ENCODE measurements at regions not wholly inside any gene's neighbourhood (a gene's known extent, or its start where the extent isn't known, plus 50 kb on each side); places are given as distances from the start of the nearest gene placed in this dataset.

GRCh38 chr2:120917886-120918285, 182.2 kb downstream of the GLI2 start:
- WGBS (ENCODE audit: insufficient coverage, insufficient read length), result no CpG with 5 or more reads among the region's 4 CpGs
- no peak overlapping the region for H3K4me3 ChIP-seq (ENCODE audit: low read length)
- no peaks in the 10 kb centered on the region for H3K27me3 ChIP-seq (ENCODE audit: control insufficient read depth, insufficient read depth, low read length)
- no peaks in the 10 kb centered on the region for H3K9me3 ChIP-seq (ENCODE audit: control insufficient read depth, insufficient read depth, low read length)
- 0 out of 2 replicates have a peak, but pooled peaks cover under 1% of the 10 kb centered on the region for H3K36me3 ChIP-seq (ENCODE audit: control insufficient read depth, insufficient read depth, low read length)
- no peak overlapping the region for H3K27ac ChIP-seq (ENCODE audit: low read length)
- DNase-seq (ENCODE audit: low read depth, low spot score), result no peak
- H3K4me1 ChIP-seq (ENCODE audit: control insufficient read depth, insufficient read depth, low read length), result peaks cover 4% of the 10 kb centered on the region; the same call in 1 of the 2 replicates

DNA sequence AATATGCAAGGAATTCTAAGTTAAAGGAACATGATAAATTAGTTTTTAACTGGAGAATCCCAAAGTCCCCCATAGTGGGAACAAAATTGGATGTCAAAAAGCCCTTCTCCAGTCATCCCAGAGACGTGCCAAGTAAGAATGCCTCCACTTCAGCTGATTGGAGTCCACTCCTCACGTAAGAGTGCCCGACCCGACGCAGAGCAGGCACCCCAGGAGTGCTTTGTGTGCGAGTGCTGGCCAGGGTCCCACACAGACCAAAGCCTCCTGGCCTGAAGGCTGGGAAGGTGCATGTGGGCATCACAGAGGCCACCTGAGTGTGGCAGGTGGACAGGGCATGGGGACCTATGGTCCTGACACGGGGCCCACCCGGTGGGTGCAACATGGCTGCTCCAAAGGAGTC, 183.5 kb downstream of the GLI2 start:
- WGBS (ENCODE audit: insufficient coverage, insufficient read length), result no CpG with 5 or more reads among the region's 8 CpGs
- no peaks in the 10 kb centered on the region for H3K9me3 ChIP-seq (ENCODE audit: control insufficient read depth, insufficient read depth, low read length)
- no peak for DNase-seq (ENCODE audit: low read depth, low spot score)
- H3K4me3 ChIP-seq (ENCODE audit: low read length), result no peak overlapping the region
- H3K4me1 ChIP-seq (ENCODE audit: control insufficient read depth, insufficient read depth, low read length), result peaks cover 4% of the 10 kb centered on the region
- no peak overlapping the region for H3K27ac ChIP-seq (ENCODE audit: low read length)
- no peaks in the 10 kb centered on the region for H3K27me3 ChIP-seq (ENCODE audit: control insufficient read depth, insufficient read depth, low read length)
- H3K36me3 ChIP-seq (ENCODE audit: control insufficient read depth, insufficient read depth, low read length), result peaks cover 7% of the 10 kb centered on the region; the same call in 1 of the 2 replicates

- WGBS (ENCODE audit: insufficient coverage, insufficient read length), result no CpG with 5 or more reads among the region's 19 CpGs
- no peak for DNase-seq (ENCODE audit: low read depth, low spot score)
- H3K27ac ChIP-seq (ENCODE audit: low read length), result no peak overlapping the region
- H3K4me1 ChIP-seq (ENCODE audit: control insufficient read depth, insufficient read depth, low read length), result peaks cover under 1% of the 10 kb centered on the region
- H3K36me3 ChIP-seq (ENCODE audit: control insufficient read depth, insufficient read depth, low read length), result peaks cover 7% of the 10 kb centered on the region; the same call in 1 of the 2 replicates
- no peak overlapping the region for H3K4me3 ChIP-seq (ENCODE audit: low read length)
- no peaks in the 10 kb centered on the region for H3K27me3 ChIP-seq (ENCODE audit: control insufficient read depth, insufficient read depth, low read length)
- H3K9me3 ChIP-seq (ENCODE audit: control insufficient read depth, insufficient read depth, low read length), result no peaks in the 10 kb centered on the region
These were observed 184.2 kb downstream of the GLI2 start for GRCh38 chr2:120919771-120920453.

- Histone ChIP-seq H3K9me3 (ENCODE audit: control insufficient read depth, insufficient read depth, low read length) (no peaks in the 10 kb centered on the region), H3K4me3 (ENCODE audit: low read length) (no peak overlapping the region), H3K27me3 (ENCODE audit: control insufficient read depth, insufficient read depth, low read length) (no peaks in the 10 kb centered on the region), H3K36me3 (ENCODE audit: control insufficient read depth, insufficient read depth, low read length) (peaks cover 7% of the 10 kb centered on the region; the same call in 1 of the 2 replicates), H3K27ac (ENCODE audit: low read length) (no peak overlapping the region), H3K4me1 (ENCODE audit: control insufficient read depth, insufficient read depth, low read length) (no peaks in the 10 kb centered on the region; the same call in 1 of the 2 replicates)
- DNase-seq (ENCODE audit: low read depth, low spot score), result no peak
- no CpG with 5 or more reads among the region's 13 CpGs for WGBS (ENCODE audit: insufficient coverage, insufficient read length)
These were observed 184.9 kb downstream of the GLI2 start for GRCh38 chr2:120920454-120921148.

GRCh38 chr2:120921457-120921856, 185.8 kb downstream of the GLI2 start:
- H3K9me3 ChIP-seq (ENCODE audit: control insufficient read depth, insufficient read depth, low read length), result no peaks in the 10 kb centered on the region
- DNase-seq (ENCODE audit: low read depth, low spot score), result no peak
- no CpG with 5 or more reads among the region's 3 CpGs for WGBS (ENCODE audit: insufficient coverage, insufficient read length)
- no peaks in the 10 kb centered on the region for H3K27me3 ChIP-seq (ENCODE audit: control insufficient read depth, insufficient read depth, low read length)
- peaks cover 7% of the 10 kb centered on the region; the same call in 1 of the 2 replicates for H3K36me3 ChIP-seq (ENCODE audit: control insufficient read depth, insufficient read depth, low read length)
- no peak overlapping the region for H3K27ac ChIP-seq (ENCODE audit: low read length)
- no peaks in the 10 kb centered on the region; the same call in 1 of the 2 replicates for H3K4me1 ChIP-seq (ENCODE audit: control insufficient read depth, insufficient read depth, low read length)
- no peak overlapping the region for H3K4me3 ChIP-seq (ENCODE audit: low read length)

DNA sequence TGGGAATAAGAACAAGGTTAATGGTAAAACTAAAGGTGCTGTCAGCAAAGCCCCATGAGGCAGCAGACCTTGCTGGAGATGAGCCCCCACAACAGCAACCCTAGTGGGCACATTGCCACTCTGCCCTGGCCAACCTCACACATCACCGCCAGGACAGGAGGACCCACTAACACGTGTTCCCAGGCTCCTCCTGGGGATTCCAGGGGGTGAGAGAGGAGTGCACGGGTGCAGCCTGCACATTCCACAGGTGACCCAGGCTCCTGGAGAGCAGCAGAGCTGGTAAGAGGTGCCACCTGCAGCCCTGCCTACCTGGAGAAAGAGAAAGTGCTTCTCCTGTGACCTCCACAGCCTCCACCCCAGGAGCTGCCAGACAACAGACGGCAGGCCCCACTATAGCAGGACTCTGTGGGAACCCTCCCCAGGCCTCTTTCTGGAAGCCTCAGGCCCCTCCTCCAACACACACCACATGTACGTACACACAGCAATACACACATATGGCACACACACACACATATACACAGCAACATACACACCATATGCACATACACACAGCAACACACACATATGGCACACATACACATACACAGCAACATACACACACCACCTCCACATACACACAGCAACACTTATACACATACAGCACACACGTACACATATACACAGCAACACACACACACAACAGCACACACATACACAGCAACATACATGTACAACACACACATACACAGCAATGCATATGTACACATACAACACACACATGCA, 187.1 kb downstream of the GLI2 start:
- Histone ChIP-seq H3K9me3 (ENCODE audit: control insufficient read depth, insufficient read depth, low read length) (no peaks in the 10 kb centered on the region), H3K27me3 (ENCODE audit: control insufficient read depth, insufficient read depth, low read length) (no peaks in the 10 kb centered on the region), H3K4me1 (ENCODE audit: control insufficient read depth, insufficient read depth, low read length) (no peaks in the 10 kb centered on the region; the same call in 1 of the 2 replicates), H3K27ac (ENCODE audit: low read length) (no peak overlapping the region), H3K4me3 (ENCODE audit: low read length) (no peak overlapping the region), H3K36me3 (ENCODE audit: control insufficient read depth, insufficient read depth, low read length) (peaks cover 7% of the 10 kb centered on the region; the same call in 1 of the 2 replicates)
- WGBS (ENCODE audit: insufficient coverage, insufficient read length), result no CpG with 5 or more reads among the region's 6 CpGs
- no peak for DNase-seq (ENCODE audit: low read depth, low spot score)

DNA sequence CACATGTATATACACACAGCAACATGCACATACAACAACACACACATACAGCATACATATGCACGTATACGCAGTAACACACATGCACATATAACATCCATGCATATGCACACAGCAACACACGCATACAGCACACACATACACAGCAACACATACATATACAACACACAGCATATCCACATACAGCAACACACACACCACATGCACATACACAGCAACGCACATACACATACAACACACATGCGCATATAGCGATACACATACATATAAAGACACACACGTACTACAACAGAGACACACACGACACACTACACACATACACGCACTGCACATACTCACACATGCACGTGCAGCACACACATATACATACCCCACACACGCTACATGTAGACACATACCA, 187.8 kb downstream of the GLI2 start:
- no peak overlapping the region for H3K4me3 ChIP-seq (ENCODE audit: low read length)
- peaks cover 7% of the 10 kb centered on the region; the same call in 1 of the 2 replicates for H3K36me3 ChIP-seq (ENCODE audit: control insufficient read depth, insufficient read depth, low read length)
- H3K4me1 ChIP-seq (ENCODE audit: control insufficient read depth, insufficient read depth, low read length), result no peaks in the 10 kb centered on the region; the same call in 1 of the 2 replicates
- 100% methylated on average over 4 of the region's 11 CpGs for WGBS (ENCODE audit: insufficient coverage, insufficient read length)
- no peak for DNase-seq (ENCODE audit: low read depth, low spot score)
- no peaks in the 10 kb centered on the region for H3K27me3 ChIP-seq (ENCODE audit: control insufficient read depth, insufficient read depth, low read length)
- no peak overlapping the region for H3K27ac ChIP-seq (ENCODE audit: low read length)
- no peaks in the 10 kb centered on the region for H3K9me3 ChIP-seq (ENCODE audit: control insufficient read depth, insufficient read depth, low read length)

GRCh38 chr2:120924924-120925323, 189.3 kb downstream of the GLI2 start:
- no peaks in the 10 kb centered on the region for H3K27me3 ChIP-seq (ENCODE audit: control insufficient read depth, insufficient read depth, low read length)
- WGBS (ENCODE audit: insufficient coverage, insufficient read length), result no CpG with 5 or more reads among the region's 5 CpGs
- H3K9me3 ChIP-seq (ENCODE audit: control insufficient read depth, insufficient read depth, low read length), result no peaks in the 10 kb centered on the region
- no peak for DNase-seq (ENCODE audit: low read depth, low spot score)
- no peak overlapping the region for H3K4me3 ChIP-seq (ENCODE audit: low read length)
- H3K27ac ChIP-seq (ENCODE audit: low read length), result no peak overlapping the region
- no peaks in the 10 kb centered on the region; the same call in 1 of the 2 replicates for H3K4me1 ChIP-seq (ENCODE audit: control insufficient read depth, insufficient read depth, low read length)
- H3K36me3 ChIP-seq (ENCODE audit: control insufficient read depth, insufficient read depth, low read length), result peaks cover 7% of the 10 kb centered on the region; the same call in 1 of the 2 replicates

DNA sequence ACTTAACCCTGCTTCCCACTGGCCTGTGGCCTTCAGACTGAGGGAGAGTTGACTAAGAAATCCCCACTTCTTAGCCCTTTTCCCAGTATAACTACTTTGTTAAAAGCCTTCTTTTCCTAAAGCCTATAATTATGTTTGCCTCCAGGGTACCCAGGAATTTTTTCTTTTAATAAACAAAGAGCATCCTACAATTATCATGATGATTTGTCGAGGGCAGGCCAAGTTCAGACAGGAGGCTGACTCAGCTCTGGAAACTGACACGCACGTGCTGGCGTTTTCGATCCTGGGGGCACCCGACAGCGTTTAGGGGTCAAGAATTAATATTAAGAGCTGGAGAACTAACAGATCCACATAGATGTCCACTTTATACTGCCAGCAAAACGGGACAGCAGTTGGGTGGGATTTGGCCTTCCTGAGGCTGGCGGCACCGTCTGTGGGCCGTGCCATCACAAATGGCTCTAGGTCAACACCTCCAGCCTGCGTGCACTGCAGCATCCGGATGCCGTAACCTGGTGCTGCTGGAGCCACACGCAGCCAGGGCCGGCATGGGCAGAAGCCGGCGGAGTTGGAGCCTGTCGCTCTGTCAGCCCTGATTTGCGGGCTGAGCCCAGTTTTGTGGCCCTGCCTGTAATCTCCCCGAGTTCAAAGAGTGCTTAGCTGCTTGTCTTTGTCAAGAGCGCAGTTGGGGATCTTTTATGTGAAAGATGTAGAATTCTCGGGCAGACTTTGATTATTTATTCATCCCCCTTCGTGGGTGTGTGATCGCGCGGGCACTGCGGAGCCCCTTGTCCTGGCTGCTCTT, 191.0 kb downstream of the GLI2 start:
- Histone ChIP-seq H3K36me3 (ENCODE audit: control insufficient read depth, insufficient read depth, low read length) (peaks cover 7% of the 10 kb centered on the region; the same call in 1 of the 2 replicates), H3K27ac (ENCODE audit: low read length) (no peak overlapping the region), H3K9me3 (ENCODE audit: control insufficient read depth, insufficient read depth, low read length) (no peaks in the 10 kb centered on the region), H3K4me3 (ENCODE audit: low read length) (no peak overlapping the region), H3K4me1 (ENCODE audit: control insufficient read depth, insufficient read depth, low read length) (no peaks in the 10 kb centered on the region; the same call in 1 of the 2 replicates), H3K27me3 (ENCODE audit: control insufficient read depth, insufficient read depth, low read length) (no peaks in the 10 kb centered on the region)
- DNase-seq (ENCODE audit: low read depth, low spot score), result no peak
- WGBS (ENCODE audit: insufficient coverage, insufficient read length), result no CpG with 5 or more reads among the region's 28 CpGs

Data from iPS DF 6.9 (cell line).